GM18502 (cell line): ENCODE measurements at regions not wholly inside any gene's neighbourhood (a gene's known extent, or its start where the extent isn't known, plus 50 kb on each side); places are given as distances from the start of the nearest gene placed in this dataset.

Experiments
- ATAC-seq: cut with Tn5 transposase; IDR thresholded peaks from one replicate; pipeline ENCODE4 v1.9.1; 2021; ENCODE audit warnings: mild to moderate bottlenecking; ENCODE audit not compliant: unreplicated experiment, poor library complexity

GRCh38 chr1:194355488-194356106 lies 1169.2 kb upstream of the B3GALT2 start:
- no peak for ATAC-seq

GRCh38 chr1:194353121-194353520 lies 1166.7 kb upstream of the B3GALT2 start:
- no peak for ATAC-seq

GRCh38 chr1:194347200-194347599 lies 1160.8 kb upstream of the B3GALT2 start:
- ATAC-seq, result no peak

- no peak for ATAC-seq
Observed at GRCh38 chr1:194342484-194343262, 1156.3 kb upstream of the B3GALT2 start.

GRCh38 chr1:194341587-194341986 lies 1155.2 kb upstream of the B3GALT2 start:
- ATAC-seq, result no peak

GRCh38 chr1:194339471-194339870 lies 1153.1 kb upstream of the B3GALT2 start:
- ATAC-seq, result no peak

- ATAC-seq, result peak; percentile 60
Observed at GRCh38 chr1:194338241-194338948, 1152.0 kb upstream of the B3GALT2 start.

- no peak for ATAC-seq
Observed at GRCh38 chr1:194333240-194333639, 1146.8 kb upstream of the B3GALT2 start.

- no peak for ATAC-seq
Observed at GRCh38 chr1:194331758-194332157, 1145.3 kb upstream of the B3GALT2 start.

GRCh38 chr1:194322751-194323150 lies 1136.3 kb upstream of the B3GALT2 start:
- no peak for ATAC-seq

GRCh38 chr1:194318790-194319280 lies 1132.4 kb upstream of the B3GALT2 start:
- ATAC-seq, result no peak

GRCh38 chr1:194309697-194310096 lies 1123.3 kb upstream of the B3GALT2 start:
- no peak for ATAC-seq

GRCh38 chr1:194309269-194309668 lies 1122.9 kb upstream of the B3GALT2 start:
- no peak for ATAC-seq

- no peak for ATAC-seq
Observed at GRCh38 chr1:194300776-194301175, 1114.4 kb upstream of the B3GALT2 start.

- ATAC-seq, result no peak
Observed at GRCh38 chr1:194300340-194300739, 1113.9 kb upstream of the B3GALT2 start.

GRCh38 chr1:194298007-194298598 lies 1111.7 kb upstream of the B3GALT2 start:
- ATAC-seq, result no peak

- ATAC-seq, result no peak
Observed at GRCh38 chr1:194297094-194297493, 1110.7 kb upstream of the B3GALT2 start.

GRCh38 chr1:194296201-194296600 lies 1109.8 kb upstream of the B3GALT2 start:
- ATAC-seq, result no peak

GRCh38 chr1:194295685-194296084 lies 1109.3 kb upstream of the B3GALT2 start:
- peak; percentile 91 for ATAC-seq

- no peak for ATAC-seq
Observed at GRCh38 chr1:194293851-194294405, 1107.5 kb upstream of the B3GALT2 start.
